Loucy (cell line): ENCODE measurements at regions not wholly inside any gene's neighbourhood (a gene's known extent, or its start where the extent isn't known, plus 50 kb on each side); places are given as distances from the start of the nearest gene placed in this dataset.

ENCODE experiments used
- H2AFZ ChIP-seq: fragments of 200-600 bp; sonication (generic); 2 replicates; pipeline ENCODE4 v1.6.0; 2016; ENCODE audit warnings: antibody characterized with exemption, mild to moderate bottlenecking, low read length, moderate library complexity
- H3F3A ChIP-seq: fragments of 200-600 bp; 2 replicates; pipeline ENCODE4 v1.6.0; 2016; ENCODE audit warnings: antibody characterized with exemption, low read depth, mild to moderate bottlenecking
- H3K27me3 ChIP-seq: fragments of 200-600 bp; sonication (generic); 2 replicates; pipeline ENCODE4 v1.6.1; 2014; ENCODE audit warnings: low read length, mild to moderate bottlenecking; ENCODE audit not compliant: insufficient read depth, poor library complexity, severe bottlenecking
- H3K36me3 ChIP-seq: fragments of 200-600 bp; sonication (generic); 2 replicates; pipeline ENCODE4 v1.6.1; 2016; ENCODE audit warnings: low read length; ENCODE audit not compliant: insufficient read depth
- H3K4me1 ChIP-seq: fragments of 200-600 bp; sonication (generic); 2 replicates; pipeline ENCODE4 v1.5.1; 2014; ENCODE audit warnings: low read length, mild to moderate bottlenecking; ENCODE audit not compliant: insufficient read depth, poor library complexity, severe bottlenecking
- H3K4me2 ChIP-seq: fragments of 200-600 bp; sonication (generic); 2 replicates; pipeline ENCODE4 v1.6.0; 2014; ENCODE audit warnings: antibody characterized with exemption, low read length, low read depth, mild to moderate bottlenecking; ENCODE audit not compliant: poor library complexity, severe bottlenecking
- H3K4me3 ChIP-seq: fragments of 200-600 bp; sonication (generic); 2 replicates; pipeline ENCODE4 v1.5.1; 2014; ENCODE audit warnings: low read length, mild to moderate bottlenecking, mixed read lengths; ENCODE audit not compliant: poor library complexity, severe bottlenecking
- H3K79me2 ChIP-seq: fragments of 200-600 bp; sonication (generic); 2 replicates; pipeline ENCODE4 v1.6.1; 2014; ENCODE audit warnings: low read length; ENCODE audit not compliant: insufficient read depth
- H3K9ac ChIP-seq: fragments of 200-600 bp; sonication (generic); 2 replicates; pipeline ENCODE4 v1.6.0; 2014; ENCODE audit warnings: mild to moderate bottlenecking, low read depth, low read length, moderate library complexity; ENCODE audit not compliant: poor library complexity, severe bottlenecking
- H3K9me2 ChIP-seq: fragments of 200-600 bp; sonication (generic); replicated peaks from 2 replicates; pipeline ENCODE4 v1.6.1; 2016; ENCODE audit warnings: low read depth, low read length, mixed read lengths
- H3K9me3 ChIP-seq: fragments of 200-600 bp; sonication (generic); 2 replicates; pipeline ENCODE4 v1.6.1; 2014; ENCODE audit warnings: mild to moderate bottlenecking, antibody characterized with exemption, low read length, low read depth; ENCODE audit not compliant: insufficient read depth
- H4K20me1 ChIP-seq: fragments of 200-600 bp; sonication (generic); 2 replicates; pipeline ENCODE4 v1.6.0; 2014; ENCODE audit warnings: antibody characterized with exemption, low read length, mild to moderate bottlenecking; ENCODE audit not compliant: insufficient read depth, poor library complexity, severe bottlenecking
- CTCF ChIP-seq: fragments of 200-600 bp; sonication (generic); conservative IDR thresholded peaks from 2 replicates; pipeline ENCODE4 v1.5.1; 2014; ENCODE audit warnings: mild to moderate bottlenecking, antibody characterized with exemption, low read length
- EZH2phosphoT487 ChIP-seq: fragments of 200-600 bp; IDR thresholded peaks from 2 replicates; pipeline ENCODE4 v1.6.1; 2018; ENCODE audit warnings: antibody characterized with exemption, mild to moderate bottlenecking, moderate library complexity, borderline replicate concordance

- Histone ChIP-seq H4K20me1 (no peaks in the 10 kb centered on the region), H3K4me3 (no peak overlapping the region), H3K27me3 (no peaks in the 10 kb centered on the region), H3F3A (no peaks in the 10 kb centered on the region), H3K79me2 (no peaks in the 10 kb centered on the region), H3K4me2 (no peak overlapping the region), H2AFZ (no peak overlapping the region), H3K9ac (no peak overlapping the region), H3K4me1 (peaks cover 3% of the 10 kb centered on the region), H3K9me3 (peaks cover 4% of the 10 kb centered on the region; the same call in 1 of the 2 replicates), H3K36me3 (no peaks in the 10 kb centered on the region), H3K9me2 (no peaks in the 10 kb centered on the region)
- TF ChIP-seq EZH2phosphoT487: no peak
- TF ChIP-seq CTCF: no peak
Observed at GRCh38 chr4:123583043-123583442, 186.4 kb downstream of the SPRY1 start.

- Histone ChIP-seq H3K27me3 (no peaks in the 10 kb centered on the region), H3F3A (0 out of 2 replicates have a peak, but pooled peaks cover 3% of the 10 kb centered on the region), H3K79me2 (no peaks in the 10 kb centered on the region), H3K9ac (no peak overlapping the region), H3K36me3 (no peaks in the 10 kb centered on the region), H3K9me2 (no peaks in the 10 kb centered on the region), H2AFZ (no peak overlapping the region), H3K4me1 (peaks cover 22% of the 10 kb centered on the region), H4K20me1 (no peaks in the 10 kb centered on the region), H3K4me3 (no peak overlapping the region), H3K9me3 (peaks cover 4% of the 10 kb centered on the region; the same call in 1 of the 2 replicates), H3K4me2 (no peak overlapping the region)
- TF ChIP-seq CTCF (no peak), EZH2phosphoT487 (no peak)
Observed at GRCh38 chr4:123585111-123585510, 188.5 kb downstream of the SPRY1 start.

- peaks cover 37% of the 10 kb centered on the region for H3K4me1 ChIP-seq
- no peak overlapping the region for H2AFZ ChIP-seq
- H3K9ac ChIP-seq: no peak overlapping the region
- no peak for TF ChIP-seq EZH2phosphoT487
- TF ChIP-seq CTCF: no peak
- no peaks in the 10 kb centered on the region for H3K9me3 ChIP-seq
- H3K27me3 ChIP-seq: no peaks in the 10 kb centered on the region
- H3K4me3 ChIP-seq: peak overlapping the region; percentile 9
- no peaks in the 10 kb centered on the region for H4K20me1 ChIP-seq
- H3K79me2 ChIP-seq: no peaks in the 10 kb centered on the region
- H3K9me2 ChIP-seq: no peaks in the 10 kb centered on the region
- 0 out of 2 replicates have a peak, but pooled peaks cover 3% of the 10 kb centered on the region for H3F3A ChIP-seq
- no peaks in the 10 kb centered on the region for H3K36me3 ChIP-seq
- peak overlapping the region; percentile 43 for H3K4me2 ChIP-seq
Observed at GRCh38 chr4:123587983-123588494, 191.4 kb downstream of the SPRY1 start.
